WTC11 (cell line): ENCODE measurements at regions not wholly inside any gene's neighbourhood (a gene's known extent, or its start where the extent isn't known, plus 50 kb on each side); places are given as distances from the start of the nearest gene placed in this dataset.

Experiments used
- ATF1 ChIP-seq: sonication (generic); formaldehyde crosslinking; IDR thresholded peaks from 2 replicates; pipeline ENCODE4 v1.8.1; 2023; ENCODE audit warnings: mild to moderate bottlenecking, moderate library complexity, missing genetic modification reagents
- CTCF ChIP-seq: fragments of 200-600 bp; IDR thresholded peaks from 2 replicates; pipeline ENCODE4 v1.8.0; 2022; ENCODE audit warnings: antibody characterized with exemption
- IRF1 ChIP-seq: sonication (generic); formaldehyde crosslinking; IDR thresholded peaks from 2 replicates; pipeline ENCODE4 v1.8.0; 2023; ENCODE audit warnings: missing genetic modification reagents
- USF1 ChIP-seq: sonication (generic); formaldehyde crosslinking; IDR thresholded peaks from 2 replicates; pipeline ENCODE4 v1.8.0; 2022; ENCODE audit warnings: mild to moderate bottlenecking, missing genetic modification reagents
- ZSCAN18 ChIP-seq: fragments of 250-450 bp; sonication (Bioruptor Pico); IDR thresholded peaks from 2 replicates; pipeline ENCODE4 v2.1.2; 2022; ENCODE audit warnings: mild to moderate bottlenecking, moderate library complexity

GRCh38 chr2:216992056-216992675 lies 132.3 kb upstream of the TNP1 start:
- TF ChIP-seq CTCF (no peak), ZSCAN18 (CRISPR knock-in tag) (no peak), IRF1 (CRISPR knock-in tag) (no peak), USF1 (CRISPR knock-in tag) (no peak), ATF1 (no peak)
